Transverse colon (tissue), 4 donors: ENCODE measurements at regions not wholly inside any gene's neighbourhood (a gene's known extent, or its start where the extent isn't known, plus 50 kb on each side); places are given as distances from the start of the nearest gene placed in this dataset.

Experiments
- EP300 ChIP-seq: sonication (generic); formaldehyde crosslinking; IDR thresholded peaks from one replicate; pipeline ENCODE4 v1.6.1; 2017; ENCODE audit warnings: antibody characterized with exemption, low read depth
- POLR2A ChIP-seq: fragments of 450-650 bp; IDR thresholded peaks from one replicate; pipeline ENCODE4 v1.6.1; 2016; ENCODE audit warnings: antibody characterized with exemption, mild to moderate bottlenecking, moderate library complexity
- POLR2AphosphoS5 ChIP-seq, 3 donors: sonication (generic); formaldehyde crosslinking; IDR thresholded peaks; one replicate each; pipeline ENCODE4 v1.6.1; 2016; ENCODE audit warnings: antibody characterized with exemption in 3 of 3
- TF ChIP-seq, protein P1 (sequence below), 5 experiments: fragments of 200-600 bp in 3 of 5; fragments of 450-650 bp in 2 of 5; sonication (generic) in 3 of 5; IDR thresholded peaks; 1 replicate in 2 of 5; 2 replicates in 3 of 5; pipeline ENCODE4 v1.5.1; 2016 to 2017; ENCODE audit warnings: antibody characterized with exemption in 5 of 5, inconsistent platforms in 3 of 5, mild to moderate bottlenecking in 2 of 5, moderate library complexity in 1 of 5

DNA sequence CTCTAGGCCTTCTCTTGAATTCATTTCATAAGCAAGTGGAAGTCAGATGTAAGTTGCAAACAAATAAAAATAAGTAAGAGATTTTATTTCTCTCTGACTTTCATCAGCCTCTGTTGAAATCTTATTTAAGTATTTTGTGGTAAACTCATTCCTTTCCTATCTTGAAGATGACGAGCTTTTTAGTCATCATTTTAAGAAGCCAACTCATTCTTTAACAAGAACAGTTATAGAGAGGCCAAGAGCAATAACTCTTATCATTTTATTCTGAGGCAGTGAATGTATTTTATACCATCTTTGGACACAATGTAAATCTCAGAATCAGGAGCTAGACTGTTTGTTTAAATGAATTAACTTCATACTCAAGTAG is 147.5 kb upstream of the MBNL1 start:
- TF ChIP-seq, protein P1, sequence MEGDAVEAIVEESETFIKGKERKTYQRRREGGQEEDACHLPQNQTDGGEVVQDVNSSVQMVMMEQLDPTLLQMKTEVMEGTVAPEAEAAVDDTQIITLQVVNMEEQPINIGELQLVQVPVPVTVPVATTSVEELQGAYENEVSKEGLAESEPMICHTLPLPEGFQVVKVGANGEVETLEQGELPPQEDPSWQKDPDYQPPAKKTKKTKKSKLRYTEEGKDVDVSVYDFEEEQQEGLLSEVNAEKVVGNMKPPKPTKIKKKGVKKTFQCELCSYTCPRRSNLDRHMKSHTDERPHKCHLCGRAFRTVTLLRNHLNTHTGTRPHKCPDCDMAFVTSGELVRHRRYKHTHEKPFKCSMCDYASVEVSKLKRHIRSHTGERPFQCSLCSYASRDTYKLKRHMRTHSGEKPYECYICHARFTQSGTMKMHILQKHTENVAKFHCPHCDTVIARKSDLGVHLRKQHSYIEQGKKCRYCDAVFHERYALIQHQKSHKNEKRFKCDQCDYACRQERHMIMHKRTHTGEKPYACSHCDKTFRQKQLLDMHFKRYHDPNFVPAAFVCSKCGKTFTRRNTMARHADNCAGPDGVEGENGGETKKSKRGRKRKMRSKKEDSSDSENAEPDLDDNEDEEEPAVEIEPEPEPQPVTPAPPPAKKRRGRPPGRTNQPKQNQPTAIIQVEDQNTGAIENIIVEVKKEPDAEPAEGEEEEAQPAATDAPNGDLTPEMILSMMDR (IDR thresholded peaks at IDR 0.05): no peak
- TF ChIP-seq POLR2A: no peak
- TF ChIP-seq POLR2AphosphoS5 (IDR thresholded peaks at IDR 0.05): no peak
- no peak for TF ChIP-seq EP300
